HEK293 (cell line): ENCODE measurements at regions not wholly inside any gene's neighbourhood (a gene's known extent, or its start where the extent isn't known, plus 50 kb on each side); places are given as distances from the start of the nearest gene placed in this dataset.

Source experiments
- CTCF ChIA-PET: fragments of 350-600 bp; formaldehyde crosslinking; extraction: SDS; loops from one replicate; lab custom pipeline; 2021; ENCODE audit warnings: antibody characterized with exemption; lab: Yijun Ruan, JAX
- POLR2A ChIA-PET: fragments of 300-600 bp; formaldehyde crosslinking; extraction: SDS; loops from one replicate; lab custom pipeline; 2020; ENCODE audit warnings: antibody characterized with exemption, inconsistent platforms; lab: Yijun Ruan, JAX
- H3K27ac ChIP-seq: fragments of 200-500 bp; sonication (Bioruptor generic); 2 replicates; pipeline ENCODE4 v1.5.1; 2014; ENCODE audit warnings: low read depth, low read length, control low read depth, inconsistent platforms; ENCODE audit errors: extremely low read depth
- H3K36me3 ChIP-seq, 2 experiments: fragments of 200-500 bp in 1 of 2; sonication (Bioruptor generic) in 1 of 2; 1 replicate in 1 of 2; 2 replicates in 1 of 2; pipeline ENCODE4 v1.5.1; 2014 to 2017; ENCODE audit warnings: inconsistent platforms in 2 of 2, low read length in 2 of 2; ENCODE audit not compliant: control insufficient read depth in 2 of 2, insufficient read depth in 1 of 2
- H3K4me1 ChIP-seq: fragments of 200-500 bp; sonication (Bioruptor generic); 2 replicates; pipeline ENCODE4 v1.5.1; 2014; ENCODE audit warnings: mild to moderate bottlenecking, low read length, inconsistent platforms; ENCODE audit not compliant: control insufficient read depth, insufficient read depth
- H3K4me3 ChIP-seq: 2 replicates; pipeline ENCODE4 v1.5.1; 2011; ENCODE audit warnings: low read depth, mild to moderate bottlenecking, control low read depth, low read length, moderate library complexity
- H3K9me3 ChIP-seq: fragments of 200-500 bp; sonication (Bioruptor generic); 2 replicates; pipeline ENCODE4 v1.5.1; 2014; ENCODE audit warnings: low read depth, low read length, inconsistent platforms; ENCODE audit not compliant: control insufficient read depth, insufficient read depth
- BCL11B ChIP-seq: fragments of 450-650 bp; formaldehyde crosslinking; IDR thresholded peaks from 2 replicates; pipeline ENCODE4 v1.5.1; 2016; ENCODE audit warnings: low read depth, missing biosample characterization, missing genetic modification characterization
- GLIS2 ChIP-seq: fragments of 450-650 bp; formaldehyde crosslinking; IDR thresholded peaks from 2 replicates; pipeline ENCODE4 v1.5.1; 2016; ENCODE audit warnings: missing biosample characterization, missing genetic modification characterization
- IKZF3 ChIP-seq: fragments of 450-650 bp; IDR thresholded peaks from 2 replicates; pipeline ENCODE4 v1.5.0; 2018; ENCODE audit warnings: missing biosample characterization, mild to moderate bottlenecking, missing genetic modification characterization, moderate library complexity
- INSM2 ChIP-seq: fragments of 450-650 bp; formaldehyde crosslinking; IDR thresholded peaks from 2 replicates; pipeline ENCODE4 v1.5.1; 2016; ENCODE audit warnings: missing biosample characterization, missing genetic modification characterization
- KLF10 ChIP-seq: fragments of 450-650 bp; IDR thresholded peaks from 2 replicates; pipeline ENCODE4 v1.5.1; 2018; ENCODE audit warnings: missing biosample characterization, mild to moderate bottlenecking, missing genetic modification characterization
- PRDM6 ChIP-seq: fragments of 450-650 bp; formaldehyde crosslinking; IDR thresholded peaks from 2 replicates; pipeline ENCODE4 v1.5.1; 2017; ENCODE audit warnings: missing biosample characterization, missing genetic modification characterization
- SCRT1 ChIP-seq: fragments of 450-650 bp; formaldehyde crosslinking; IDR thresholded peaks from 2 replicates; pipeline ENCODE4 v1.5.1; 2016; ENCODE audit warnings: missing biosample characterization, missing genetic modification characterization, borderline replicate concordance
- TRIM28 ChIP-seq: IDR thresholded peaks from 2 replicates; pipeline ENCODE4 v1.6.1; 2011; ENCODE audit warnings: low read length, control low read depth, borderline replicate concordance
- ZIC2 ChIP-seq: fragments of 450-650 bp; formaldehyde crosslinking; IDR thresholded peaks from 2 replicates; pipeline ENCODE4 v1.5.1; 2016; ENCODE audit warnings: missing biosample characterization, missing genetic modification characterization
- ZNF10 ChIP-seq: fragments of 450-650 bp; formaldehyde crosslinking; IDR thresholded peaks from 2 replicates; pipeline ENCODE4 v1.5.1; 2017; ENCODE audit warnings: missing biosample characterization, missing genetic modification characterization
- ZNF114 ChIP-seq: fragments of 450-650 bp; formaldehyde crosslinking; IDR thresholded peaks from 2 replicates; pipeline ENCODE4 v1.5.0; 2017; ENCODE audit warnings: missing biosample characterization, missing genetic modification characterization
- ZNF146 ChIP-seq: fragments of 450-650 bp; formaldehyde crosslinking; IDR thresholded peaks from 2 replicates; pipeline ENCODE4 v1.5.1; 2016; ENCODE audit warnings: missing biosample characterization, missing genetic modification characterization
- ZNF239 ChIP-seq: fragments of 450-650 bp; formaldehyde crosslinking; IDR thresholded peaks from 2 replicates; pipeline ENCODE4 v1.5.1; 2016; ENCODE audit warnings: missing biosample characterization, missing genetic modification characterization
- ZNF350 ChIP-seq: fragments of 450-650 bp; formaldehyde crosslinking; IDR thresholded peaks from 2 replicates; pipeline ENCODE4 v1.5.0; 2017; ENCODE audit warnings: missing biosample characterization, mild to moderate bottlenecking, missing genetic modification characterization
- ZNF549 ChIP-seq: fragments of 450-650 bp; IDR thresholded peaks from 2 replicates; pipeline ENCODE4 v1.5.1; 2018; ENCODE audit warnings: missing biosample characterization, missing genetic modification characterization, mild to moderate bottlenecking, inconsistent platforms, moderate library complexity
- ZNF624 ChIP-seq: fragments of 450-650 bp; formaldehyde crosslinking; IDR thresholded peaks from 2 replicates; pipeline ENCODE4 v1.5.1; 2017; ENCODE audit warnings: missing biosample characterization, missing genetic modification characterization
- ZNF670 ChIP-seq: fragments of 450-650 bp; formaldehyde crosslinking; IDR thresholded peaks from 2 replicates; pipeline ENCODE4 v1.5.1; 2016; ENCODE audit warnings: missing biosample characterization, missing genetic modification characterization, low read depth
- ZNF785 ChIP-seq: fragments of 450-650 bp; formaldehyde crosslinking; IDR thresholded peaks from 2 replicates; pipeline ENCODE4 v1.5.1; 2016; ENCODE audit warnings: missing biosample characterization, missing genetic modification characterization
- ZNF792 ChIP-seq: fragments of 450-650 bp; formaldehyde crosslinking; IDR thresholded peaks from 2 replicates; pipeline ENCODE4 v1.5.1; 2016; ENCODE audit warnings: missing biosample characterization, missing genetic modification characterization
- ZNF837 ChIP-seq: fragments of 450-650 bp; formaldehyde crosslinking; IDR thresholded peaks from 2 replicates; pipeline ENCODE4 v1.5.1; 2016; ENCODE audit warnings: missing biosample characterization, missing genetic modification characterization
- ZSCAN23 ChIP-seq: fragments of 450-650 bp; formaldehyde crosslinking; IDR thresholded peaks from 2 replicates; pipeline ENCODE4 v1.5.1; 2016; ENCODE audit warnings: missing biosample characterization, missing genetic modification characterization
- TF ChIP-seq, protein P1 (sequence below): fragments of 450-650 bp; formaldehyde crosslinking; IDR thresholded peaks from 2 replicates; pipeline ENCODE4 v1.5.1; 2016; ENCODE audit warnings: missing biosample characterization, missing genetic modification characterization
- TF ChIP-seq, protein P2 (sequence below): fragments of 450-650 bp; formaldehyde crosslinking; conservative IDR thresholded peaks from 2 replicates; pipeline ENCODE4 v1.5.1; 2016; ENCODE audit warnings: low read depth, missing biosample characterization, missing genetic modification characterization

DNA sequence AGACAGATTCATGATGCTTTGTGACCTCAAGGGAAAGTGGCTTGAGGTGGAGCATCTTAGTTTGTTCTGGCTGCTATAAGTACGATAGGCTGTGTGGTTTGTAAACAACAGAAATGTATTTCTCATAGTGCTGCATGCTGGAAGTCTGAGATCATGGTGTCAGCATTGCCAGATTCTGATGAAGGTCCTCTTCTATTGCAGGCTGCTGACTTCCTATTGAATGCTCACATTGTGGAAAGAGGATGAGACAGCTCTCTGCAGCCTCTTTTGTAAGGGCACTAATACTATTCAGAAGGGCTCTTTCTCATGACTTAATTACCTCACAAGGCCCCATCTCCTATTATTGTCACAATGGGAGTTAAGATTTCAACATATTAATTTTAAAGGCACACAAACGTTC, 1674.0 kb upstream of the PCDH7 start:
- ChIA-PET POLR2A (no interaction called here), CTCF (no interaction called here)
- Histone ChIP-seq H3K4me1 (no peaks in the 10 kb centered on the region), H3K27ac (no peak overlapping the region), H3K9me3 (no peaks in the 10 kb centered on the region), H3K4me3 (no peak overlapping the region), H3K36me3 (no peaks in the 10 kb centered on the region)
- TF ChIP-seq ZNF837 (tag by site-specific recombination) = no peak
- no peak for TF ChIP-seq ZNF10 (tag by site-specific recombination)
- no peak for TF ChIP-seq ZNF670 (tag by site-specific recombination)
- TF ChIP-seq, protein P1, sequence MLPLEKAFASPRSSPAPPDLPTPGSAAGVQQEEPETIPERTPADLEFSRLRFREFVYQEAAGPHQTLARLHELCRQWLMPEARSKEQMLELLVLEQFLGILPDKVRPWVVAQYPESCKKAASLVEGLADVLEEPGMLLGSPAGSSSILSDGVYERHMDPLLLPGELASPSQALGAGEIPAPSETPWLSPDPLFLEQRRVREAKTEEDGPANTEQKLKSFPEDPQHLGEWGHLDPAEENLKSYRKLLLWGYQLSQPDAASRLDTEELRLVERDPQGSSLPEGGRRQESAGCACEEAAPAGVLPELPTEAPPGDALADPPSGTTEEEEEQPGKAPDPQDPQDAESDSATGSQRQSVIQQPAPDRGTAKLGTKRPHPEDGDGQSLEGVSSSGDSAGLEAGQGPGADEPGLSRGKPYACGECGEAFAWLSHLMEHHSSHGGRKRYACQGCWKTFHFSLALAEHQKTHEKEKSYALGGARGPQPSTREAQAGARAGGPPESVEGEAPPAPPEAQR (tag by site-specific recombination) = no peak
- no peak for TF ChIP-seq TRIM28
- TF ChIP-seq ZSCAN23 = no peak
- TF ChIP-seq ZNF792 = no peak
- TF ChIP-seq ZNF549 (tag by site-specific recombination) = no peak
- no peak for TF ChIP-seq IKZF3 (tag by site-specific recombination)
- TF ChIP-seq ZNF785 (tag by site-specific recombination) = no peak
- no peak for TF ChIP-seq KLF10 (tag by site-specific recombination)
- TF ChIP-seq ZNF114 (tag by site-specific recombination) = no peak
- no peak for TF ChIP-seq BCL11B (tag by site-specific recombination)
- no peak for TF ChIP-seq INSM2 (tag by site-specific recombination)
- no peak for TF ChIP-seq SCRT1 (tag by site-specific recombination)
- no peak for TF ChIP-seq ZNF350
- no peak for TF ChIP-seq GLIS2 (tag by site-specific recombination)
- no peak for TF ChIP-seq ZNF146 (tag by site-specific recombination)
- TF ChIP-seq, protein P2, sequence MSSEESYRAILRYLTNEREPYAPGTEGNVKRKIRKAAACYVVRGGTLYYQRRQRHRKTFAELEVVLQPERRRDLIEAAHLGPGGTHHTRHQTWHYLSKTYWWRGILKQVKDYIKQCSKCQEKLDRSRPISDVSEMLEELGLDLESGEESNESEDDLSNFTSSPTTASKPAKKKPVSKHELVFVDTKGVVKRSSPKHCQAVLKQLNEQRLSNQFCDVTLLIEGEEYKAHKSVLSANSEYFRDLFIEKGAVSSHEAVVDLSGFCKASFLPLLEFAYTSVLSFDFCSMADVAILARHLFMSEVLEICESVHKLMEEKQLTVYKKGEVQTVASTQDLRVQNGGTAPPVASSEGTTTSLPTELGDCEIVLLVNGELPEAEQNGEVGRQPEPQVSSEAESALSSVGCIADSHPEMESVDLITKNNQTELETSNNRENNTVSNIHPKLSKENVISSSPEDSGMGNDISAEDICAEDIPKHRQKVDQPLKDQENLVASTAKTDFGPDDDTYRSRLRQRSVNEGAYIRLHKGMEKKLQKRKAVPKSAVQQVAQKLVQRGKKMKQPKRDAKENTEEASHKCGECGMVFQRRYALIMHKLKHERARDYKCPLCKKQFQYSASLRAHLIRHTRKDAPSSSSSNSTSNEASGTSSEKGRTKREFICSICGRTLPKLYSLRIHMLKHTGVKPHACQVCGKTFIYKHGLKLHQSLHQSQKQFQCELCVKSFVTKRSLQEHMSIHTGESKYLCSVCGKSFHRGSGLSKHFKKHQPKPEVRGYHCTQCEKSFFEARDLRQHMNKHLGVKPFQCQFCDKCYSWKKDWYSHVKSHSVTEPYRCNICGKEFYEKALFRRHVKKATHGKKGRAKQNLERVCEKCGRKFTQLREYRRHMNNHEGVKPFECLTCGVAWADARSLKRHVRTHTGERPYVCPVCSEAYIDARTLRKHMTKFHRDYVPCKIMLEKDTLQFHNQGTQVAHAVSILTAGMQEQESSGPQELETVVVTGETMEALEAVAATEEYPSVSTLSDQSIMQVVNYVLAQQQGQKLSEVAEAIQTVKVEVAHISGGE = no peak

DNA sequence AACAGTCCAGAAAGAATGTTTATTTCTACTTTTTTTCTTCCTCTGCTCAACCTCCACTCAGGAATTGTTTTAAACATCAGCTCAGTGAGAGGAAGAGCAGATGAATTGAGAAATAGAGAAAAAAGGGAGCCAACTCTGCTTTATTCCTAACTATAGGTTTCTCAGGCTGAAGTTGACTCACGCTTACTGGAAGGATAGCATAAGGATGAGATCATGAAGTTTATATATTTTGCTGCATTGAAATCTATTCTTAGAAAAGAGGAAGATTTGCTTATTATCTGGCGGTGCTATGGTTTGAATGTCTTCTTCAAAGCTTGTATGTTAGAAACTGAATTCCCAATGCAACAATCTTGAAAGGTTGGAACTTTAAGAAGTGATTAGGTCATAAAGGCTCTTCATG, 1673.4 kb upstream of the PCDH7 start:
- Histone ChIP-seq H3K36me3 (no peaks in the 10 kb centered on the region), H3K9me3 (no peaks in the 10 kb centered on the region), H3K4me1 (no peaks in the 10 kb centered on the region), H3K27ac (no peak overlapping the region), H3K4me3 (no peak overlapping the region)
- ChIA-PET CTCF (no interaction called here), POLR2A (no interaction called here)
- TF ChIP-seq PRDM6 (tag by site-specific recombination) (no peak), ZNF624 (tag by site-specific recombination) (no peak), ZIC2 (tag by site-specific recombination) (no peak), ZNF239 (tag by site-specific recombination) (no peak)
- TF ChIP-seq, protein P1 (tag by site-specific recombination) = no peak
